IMR-90 (cell line): ENCODE measurements at regions not wholly inside any gene's neighbourhood (a gene's known extent, or its start where the extent isn't known, plus 50 kb on each side); places are given as distances from the start of the nearest gene placed in this dataset.

Experiments
- ATAC-seq: fragments of 200-7000 bp; cut with Tn5 transposase; 2 replicates; pipeline ENCODE4 v1.9.1; 2020; ENCODE audit warnings: low read depth, mild to moderate bottlenecking, moderate library complexity
- BruUV-seq: library from RNA; stranded (reverse); fragments of 400-500 nt; replicated peaks from 2 replicates; lab custom pipeline; 2021; lab: Mats Ljungman, UMichigan
- CTCF ChIA-PET: fragments of 300-600 bp; formaldehyde crosslinking; extraction: SDS; loops from one replicate; lab custom pipeline; 2021; ENCODE audit warnings: antibody characterized with exemption; lab: Yijun Ruan, JAX
- POLR2A ChIA-PET: fragments of 300-600 bp; sonication (Branson Sonifier 250); formaldehyde crosslinking; loops from one replicate; lab custom pipeline; 2022; ENCODE audit warnings: antibody characterized with exemption; ENCODE audit not compliant: unreplicated experiment; lab: Charles Lee
- DNase-seq: peaks from one replicate; pipeline ENCODE4 v3.0.0; 2013
- H2AFZ ChIP-seq: replicated peaks from 2 replicates; pipeline ENCODE3; 2013; ENCODE audit warnings: low read length, mild to moderate bottlenecking; ENCODE audit not compliant: poor library complexity
- H2AK5ac ChIP-seq: 2 replicates; pipeline ENCODE4 v1.6.1; 2013; ENCODE audit warnings: low read depth, low read length, inconsistent platforms
- H2AK9ac ChIP-seq: replicated peaks from 2 replicates; pipeline ENCODE3; 2013; ENCODE audit warnings: mild to moderate bottlenecking, low read depth, low read length, moderate library complexity; ENCODE audit not compliant: poor library complexity
- H2BK120ac ChIP-seq: 2 replicates; pipeline ENCODE4 v1.6.1; 2013; ENCODE audit warnings: low read depth, low read length, inconsistent platforms
- H2BK15ac ChIP-seq: 3 replicates; pipeline ENCODE4 v1.6.1; 2013; ENCODE audit warnings: low read depth, low read length, inconsistent platforms
- H2BK20ac ChIP-seq: 2 replicates; pipeline ENCODE4 v1.6.1; 2013; ENCODE audit warnings: low read depth, mild to moderate bottlenecking, inconsistent platforms, low read length, moderate library complexity
- H2BK5ac ChIP-seq: 2 replicates; pipeline ENCODE4 v1.6.1; 2013; ENCODE audit warnings: mild to moderate bottlenecking, low read depth, low read length, inconsistent platforms; ENCODE audit not compliant: poor library complexity, severe bottlenecking
- H3K14ac ChIP-seq: replicated peaks from 2 replicates; pipeline ENCODE4 v1.6.1; 2013; ENCODE audit warnings: low read depth, low read length, inconsistent platforms
- H3K18ac ChIP-seq: 2 replicates; pipeline ENCODE4 v1.6.1; 2013; ENCODE audit warnings: low read depth, low read length, control low read depth
- H3K23ac ChIP-seq: 2 replicates; pipeline ENCODE4 v1.6.1; 2013; ENCODE audit warnings: low read depth, low read length, inconsistent platforms
- H3K27ac ChIP-seq: 2 replicates; pipeline ENCODE4 v1.5.1; 2013; ENCODE audit warnings: mild to moderate bottlenecking, control low read depth, low read length; ENCODE audit not compliant: insufficient read depth
- H3K27me3 ChIP-seq: 2 replicates; pipeline ENCODE4 v1.6.1; 2013; ENCODE audit warnings: low read length; ENCODE audit not compliant: control insufficient read depth, insufficient read depth
- H3K36me3 ChIP-seq: 2 replicates; pipeline ENCODE4 v1.6.1; 2013; ENCODE audit warnings: low read length, mixed read lengths; ENCODE audit not compliant: control insufficient read depth, insufficient read depth
- H3K4ac ChIP-seq: 2 replicates; pipeline ENCODE4 v1.6.1; 2013; ENCODE audit warnings: low read depth, low read length, inconsistent platforms
- H3K4me1 ChIP-seq: 2 replicates; pipeline ENCODE4 v1.6.1; 2013; ENCODE audit warnings: low read length, mixed read lengths; ENCODE audit not compliant: control insufficient read depth, insufficient read depth
- H3K4me2 ChIP-seq: 2 replicates; pipeline ENCODE4 v1.6.1; 2013; ENCODE audit warnings: low read depth, mild to moderate bottlenecking, control low read depth, low read length, moderate library complexity
- H3K4me3 ChIP-seq: 2 replicates; pipeline ENCODE4 v1.5.1; 2013; ENCODE audit warnings: low read depth, mild to moderate bottlenecking, control low read depth, low read length, moderate library complexity; ENCODE audit not compliant: insufficient read depth
- H3K56ac ChIP-seq: 2 replicates; pipeline ENCODE4 v1.6.1; 2013; ENCODE audit warnings: low read length, inconsistent platforms; ENCODE audit not compliant: insufficient read depth; ENCODE audit errors: extremely low read depth
- H3K79me1 ChIP-seq, 2 experiments: 2 replicates each; pipeline ENCODE4 v1.6.1; 2013; ENCODE audit warnings: low read length in 2 of 2, inconsistent platforms in 1 of 2, low read depth in 1 of 2
- H3K9ac ChIP-seq: 2 replicates; pipeline ENCODE4 v1.6.1; 2013; ENCODE audit warnings: low read depth, low read length, control low read depth
- H3K9me1 ChIP-seq: 2 replicates; pipeline ENCODE4 v1.6.1; 2013; ENCODE audit warnings: low read length, inconsistent platforms; ENCODE audit not compliant: insufficient read depth
- H3K9me3 ChIP-seq: 2 replicates; pipeline ENCODE4 v1.6.1; 2013; ENCODE audit warnings: low read length; ENCODE audit not compliant: control insufficient read depth, insufficient read depth
- H4K20me1 ChIP-seq: 2 replicates; pipeline ENCODE4 v1.6.1; 2013; ENCODE audit warnings: low read length, inconsistent platforms; ENCODE audit not compliant: insufficient read depth
- H4K5ac ChIP-seq: 2 replicates; pipeline ENCODE4 v1.6.1; 2013; ENCODE audit warnings: mild to moderate bottlenecking, low read depth, low read length, control low read depth
- H4K8ac ChIP-seq, 2 experiments: 2 replicates each; pipeline ENCODE4 v1.6.1; 2013; ENCODE audit warnings: low read depth in 2 of 2, low read length in 2 of 2, control low read depth in 1 of 2, inconsistent platforms in 1 of 2
- H4K91ac ChIP-seq: 2 replicates; pipeline ENCODE4 v1.6.1; 2013; ENCODE audit warnings: low read depth, low read length, inconsistent platforms; ENCODE audit not compliant: insufficient read depth
- ELK1 ChIP-seq: fragments of 150-350 bp; IDR thresholded peaks from 2 replicates; pipeline ENCODE4 v1.6.1; 2016; ENCODE audit warnings: low read depth, mild to moderate bottlenecking, low read length, moderate library complexity, borderline replicate concordance
- FOS ChIP-seq: fragments of 150-350 bp; IDR thresholded peaks from 2 replicates; pipeline ENCODE4 v1.6.1; 2016; ENCODE audit warnings: low read depth, low read length
- MXI1 ChIP-seq: IDR thresholded peaks from 2 replicates; pipeline ENCODE4 v1.6.1; 2012; ENCODE audit warnings: low read depth, mild to moderate bottlenecking, low read length, moderate library complexity, borderline replicate concordance
- WGBS, 2 experiments: methylation state at CpG; one replicate each; pipeline versions ENCODE4 v1.1.5 to v1.1.7; 2013; ENCODE audit warnings: missing lambda C conversion rate in 2 of 2; ENCODE audit not compliant: insufficient read length in 1 of 2; ENCODE audit errors: extremely low coverage in 2 of 2; 5-methylcytosine and 5-hydroxymethylcytosine counted together
- dilution Hi-C: fragments of 300-500 bp; cut with HindIII; formaldehyde crosslinking; loops from one replicate; pipeline ENCODE4 v1.14.3; 2018; ENCODE audit warnings: low sequenced_read_pairs; ENCODE audit not compliant: unreplicated experiment
- in situ Hi-C: fragments of 300-500 bp; cut with MboI; formaldehyde crosslinking; loops from 3 replicates; pipeline ENCODE4 v1.14.3; 2019; ENCODE audit warnings: low sequenced_read_pairs, inconsistent platforms, mixed read lengths
- intact Hi-C: fragments of 100-400 bp; cut with micrococcal nuclease; formaldehyde crosslinking; loops from 2 replicates; pipeline ENCODE4 v1.10.0; 2022

GRCh38 chr12:105968025-105968424, 170.7 kb downstream of the NUAK1 start (continued):
- no peak for TF ChIP-seq ELK1
- no peak for TF ChIP-seq MXI1

GRCh38 chr12:105970885-105971284, 167.9 kb downstream of the NUAK1 start:
- H2BK15ac ChIP-seq = no peak overlapping the region
- H3K9me1 ChIP-seq = peaks cover 5% of the 10 kb centered on the region; the same call in 1 of the 2 replicates
- H4K20me1 ChIP-seq = no peaks in the 10 kb centered on the region
- no TSS peak for BruUV-seq
- no peak overlapping the region for H2AFZ ChIP-seq
- no peak overlapping the region; the same call in 1 of the 2 replicates for H2BK120ac ChIP-seq
- no peak overlapping the region; the same call in 1 of the 2 replicates for H2BK20ac ChIP-seq
- H4K91ac ChIP-seq = no peak overlapping the region
- no peak overlapping the region for H3K4me3 ChIP-seq
- no peak overlapping the region for H2AK5ac ChIP-seq
- no peak overlapping the region for H3K14ac ChIP-seq
- H3K4ac ChIP-seq = no peak overlapping the region
- WGBS, 2 experiments = 86% methylated on average over 2 of the region's 2 CpGs; no CpG with 5 or more reads in 1 of the 2 experiments
- no peak overlapping the region for H2BK5ac ChIP-seq
- ATAC-seq (no peak), DNase-seq (no peak)
- no peaks in the 10 kb centered on the region for H3K36me3 ChIP-seq
- peaks cover 5% of the 10 kb centered on the region for H3K4me1 ChIP-seq
- CTCF ChIA-PET = no interaction called here
- H3K9ac ChIP-seq = no peak overlapping the region
- no peaks in the 10 kb centered on the region for H3K9me3 ChIP-seq
- H3K27me3 ChIP-seq = no peaks in the 10 kb centered on the region
- dilution Hi-C loops (no loop called here), in situ Hi-C loops (no loop called here), intact Hi-C loops (no loop called here)
- H2AK9ac ChIP-seq = no peak overlapping the region
- H3K4me2 ChIP-seq = no peak overlapping the region
- no peak overlapping the region for H4K8ac ChIP-seq
- H4K5ac ChIP-seq = no peak overlapping the region
- no peak overlapping the region for H3K56ac ChIP-seq
- H3K18ac ChIP-seq = no peak overlapping the region
- H3K27ac ChIP-seq = no peak overlapping the region
- no peaks in the 10 kb centered on the region for H3K79me1 ChIP-seq
- POLR2A ChIA-PET = no interaction called here
- no peak for TF ChIP-seq FOS
- TF ChIP-seq MXI1 = no peak
- H3K23ac ChIP-seq = no peak overlapping the region
